ENCODE measurements at regions not wholly inside any gene's neighbourhood (a gene's known extent, or its start where the extent isn't known, plus 50 kb on each side); places are given as distances from the start of the nearest gene placed in this dataset.

DNA sequence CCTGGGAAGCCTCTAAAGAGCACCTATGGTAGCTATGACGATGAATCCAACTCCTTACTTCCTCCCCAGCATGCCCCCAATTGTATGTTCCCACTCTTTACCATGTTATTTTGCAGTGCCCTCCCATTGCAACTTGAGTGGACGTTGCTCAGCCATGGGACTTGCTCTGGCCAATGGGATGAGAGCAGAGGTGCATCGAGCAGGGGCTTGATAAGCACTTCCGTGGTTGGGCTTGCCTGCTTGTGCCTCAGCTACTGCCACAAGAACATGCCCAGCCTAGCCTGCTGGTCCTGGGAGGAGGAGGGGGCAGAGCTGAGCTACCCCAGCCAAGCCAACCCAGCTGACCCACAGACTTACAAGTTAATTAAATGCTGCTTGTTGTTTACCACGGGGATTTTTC lies 71.1 kb upstream of the CTNNBL1 start:
- TF ChIP-seq, protein P1, sequence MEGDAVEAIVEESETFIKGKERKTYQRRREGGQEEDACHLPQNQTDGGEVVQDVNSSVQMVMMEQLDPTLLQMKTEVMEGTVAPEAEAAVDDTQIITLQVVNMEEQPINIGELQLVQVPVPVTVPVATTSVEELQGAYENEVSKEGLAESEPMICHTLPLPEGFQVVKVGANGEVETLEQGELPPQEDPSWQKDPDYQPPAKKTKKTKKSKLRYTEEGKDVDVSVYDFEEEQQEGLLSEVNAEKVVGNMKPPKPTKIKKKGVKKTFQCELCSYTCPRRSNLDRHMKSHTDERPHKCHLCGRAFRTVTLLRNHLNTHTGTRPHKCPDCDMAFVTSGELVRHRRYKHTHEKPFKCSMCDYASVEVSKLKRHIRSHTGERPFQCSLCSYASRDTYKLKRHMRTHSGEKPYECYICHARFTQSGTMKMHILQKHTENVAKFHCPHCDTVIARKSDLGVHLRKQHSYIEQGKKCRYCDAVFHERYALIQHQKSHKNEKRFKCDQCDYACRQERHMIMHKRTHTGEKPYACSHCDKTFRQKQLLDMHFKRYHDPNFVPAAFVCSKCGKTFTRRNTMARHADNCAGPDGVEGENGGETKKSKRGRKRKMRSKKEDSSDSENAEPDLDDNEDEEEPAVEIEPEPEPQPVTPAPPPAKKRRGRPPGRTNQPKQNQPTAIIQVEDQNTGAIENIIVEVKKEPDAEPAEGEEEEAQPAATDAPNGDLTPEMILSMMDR (IDR thresholded peaks at IDR 0.05; ENCODE audit: low read depth, low read length) = no peak
- no peak for TF ChIP-seq EZH2phosphoT487 (IDR thresholded peaks at IDR 0.05; ENCODE audit: low read depth)

Data from OCI-LY3 (cell line).